GM23338 (cell line): ENCODE measurements at regions not wholly inside any gene's neighbourhood (a gene's known extent, or its start where the extent isn't known, plus 50 kb on each side); places are given as distances from the start of the nearest gene placed in this dataset.

Source experiments
- ATAC-seq: fragments of 200-7000 bp; cut with Tn5 transposase; 3 replicates; pipeline ENCODE4 v1.9.1; 2020
- DNase-seq: peaks from one replicate; pipeline ENCODE4 v3.0.0-alpha.2; 2015; ENCODE audit warnings: low spot score
- H2AFZ ChIP-seq: fragments of 200-600 bp; sonication (generic); 2 replicates; pipeline ENCODE4 v1.8.0; 2016; ENCODE audit warnings: antibody characterized with exemption, mild to moderate bottlenecking, moderate library complexity
- H3F3A ChIP-seq: fragments of 200-600 bp; sonication (generic); replicated peaks from 2 replicates; pipeline ENCODE4 v1.8.0; 2017; ENCODE audit warnings: antibody characterized with exemption, mixed run types, low read depth
- H3K27ac ChIP-seq: fragments of 200-600 bp; sonication (generic); 2 replicates; pipeline ENCODE4 v1.6.1; 2016; ENCODE audit warnings: low read depth
- H3K27me3 ChIP-seq: fragments of 200-600 bp; sonication (generic); 2 replicates; pipeline ENCODE4 v1.8.0; 2016; ENCODE audit warnings: mild to moderate bottlenecking, mixed run types, moderate library complexity; ENCODE audit not compliant: insufficient read depth
- H3K36me3 ChIP-seq: fragments of 200-600 bp; sonication (generic); 2 replicates; pipeline ENCODE4 v1.8.0; 2016; ENCODE audit warnings: mild to moderate bottlenecking; ENCODE audit not compliant: insufficient read depth
- H3K4me1 ChIP-seq: fragments of 200-600 bp; sonication (generic); 2 replicates; pipeline ENCODE4 v1.8.0; 2016; ENCODE audit warnings: mild to moderate bottlenecking, moderate library complexity; ENCODE audit not compliant: insufficient read depth
- H3K4me2 ChIP-seq: fragments of 200-600 bp; sonication (generic); 2 replicates; pipeline ENCODE4 v1.7.1; 2017; ENCODE audit warnings: mixed run types
- H3K4me3 ChIP-seq: fragments of 200-600 bp; sonication (generic); 2 replicates; pipeline ENCODE4 v1.6.1; 2016; ENCODE audit warnings: mixed run types
- H3K79me2 ChIP-seq: fragments of 200-600 bp; sonication (generic); replicated peaks from 2 replicates; pipeline ENCODE4 v1.8.0; 2017; ENCODE audit warnings: mild to moderate bottlenecking; ENCODE audit not compliant: insufficient read depth
- H3K9me2 ChIP-seq: fragments of 200-600 bp; sonication (generic); 2 replicates; pipeline ENCODE4 v1.8.0; 2017; ENCODE audit not compliant: insufficient read depth
- H4K20me1 ChIP-seq: fragments of 200-600 bp; sonication (generic); replicated peaks from 2 replicates; pipeline ENCODE4 v1.8.0; 2017; ENCODE audit warnings: mild to moderate bottlenecking; ENCODE audit not compliant: insufficient read depth
- H3K27ac Mint-ChIP-seq: 2 replicates; pipeline ENCODE4 v1.8.0; 2020; ENCODE audit warnings: inconsistent platforms, mild to moderate bottlenecking, moderate library complexity, mixed read lengths
- H3K27me3 Mint-ChIP-seq: 3 replicates; pipeline ENCODE4 v1.8.0; 2022; ENCODE audit warnings: low read depth, mild to moderate bottlenecking, moderate library complexity, mixed read lengths, inconsistent platforms; ENCODE audit not compliant: insufficient read depth, poor library complexity
- H3K36me3 Mint-ChIP-seq: 3 replicates; pipeline ENCODE4 v1.8.0; 2021; ENCODE audit warnings: low read depth, mild to moderate bottlenecking, inconsistent platforms, moderate library complexity, mixed read lengths
- H3K4me1 Mint-ChIP-seq: 3 replicates; pipeline ENCODE4 v1.8.0; 2020; ENCODE audit warnings: mild to moderate bottlenecking, inconsistent platforms, mixed read lengths
- H3K4me3 Mint-ChIP-seq: 3 replicates; pipeline ENCODE4 v1.8.0; 2021; ENCODE audit warnings: moderate library complexity, mild to moderate bottlenecking, inconsistent platforms, mixed read lengths
- H3K9me3 Mint-ChIP-seq: 3 replicates; pipeline ENCODE4 v1.8.0; 2020; ENCODE audit warnings: moderate library complexity, mild to moderate bottlenecking, inconsistent platforms, mixed read lengths
- CREB1 ChIP-seq: fragments of 250-450 bp; sonication (Bioruptor Pico); IDR thresholded peaks from 2 replicates; pipeline ENCODE4 v1.5.0; 2020; ENCODE audit warnings: low read depth, mild to moderate bottlenecking, moderate library complexity
- CTCF ChIP-seq, 2 experiments: fragments of 200-600 bp in 1 of 2; sonication (generic) in 1 of 2; conservative IDR thresholded peaks; 2 replicates each; pipeline versions ENCODE4 v1.5.1 to v1.6.1; 2016 to 2017; ENCODE audit warnings: antibody characterized with exemption in 2 of 2, low read depth in 2 of 2, mild to moderate bottlenecking in 2 of 2, moderate library complexity in 1 of 2
- EZH2 ChIP-seq: fragments of 200-600 bp; sonication (generic); IDR thresholded peaks from one replicate; pipeline ENCODE4 v1.8.0; 2017; ENCODE audit warnings: antibody characterized with exemption, mild to moderate bottlenecking, low read depth; ENCODE audit not compliant: unreplicated experiment
- EZH2phosphoT487 ChIP-seq: fragments of 200-600 bp; sonication (generic); IDR thresholded peaks from one replicate; pipeline ENCODE4 v1.8.1; 2018; ENCODE audit warnings: antibody characterized with exemption; ENCODE audit not compliant: unreplicated experiment
- JUNB ChIP-seq: IDR thresholded peaks from one replicate; pipeline ENCODE4 v1.6.1; 2016; ENCODE audit warnings: antibody characterized with exemption; ENCODE audit not compliant: unreplicated experiment
- NANOG ChIP-seq: IDR thresholded peaks from 2 replicates; pipeline ENCODE4 v1.6.1; 2016; ENCODE audit warnings: antibody characterized with exemption, borderline replicate concordance
- POLR2AphosphoS5 ChIP-seq: IDR thresholded peaks from 2 replicates; pipeline ENCODE4 v1.6.1; 2016; ENCODE audit warnings: antibody characterized with exemption, low read depth
- STAT1 ChIP-seq: IDR thresholded peaks from one replicate; pipeline ENCODE4 v1.6.1; 2016; ENCODE audit warnings: antibody characterized with exemption; ENCODE audit not compliant: unreplicated experiment
- ZNF114 ChIP-seq: fragments of 250-450 bp; sonication (Bioruptor Pico); IDR thresholded peaks from 2 replicates; pipeline ENCODE4 v1.5.0; 2020; ENCODE audit warnings: mild to moderate bottlenecking, moderate library complexity
- ZNF331 ChIP-seq: fragments of 250-450 bp; sonication (Bioruptor Pico); IDR thresholded peaks from 2 replicates; pipeline ENCODE4 v1.5.0; 2020; ENCODE audit warnings: low read depth, mild to moderate bottlenecking, moderate library complexity
- ZNF462 ChIP-seq: fragments of 250-450 bp; sonication (Bioruptor Pico); IDR thresholded peaks from 2 replicates; pipeline ENCODE4 v1.5.0; 2020; ENCODE audit warnings: mild to moderate bottlenecking, moderate library complexity

- TF ChIP-seq EZH2: no peak
- TF ChIP-seq POLR2AphosphoS5: no peak
- no peak for TF ChIP-seq CTCF (conservative IDR thresholded peaks at IDR 0.05; ENCODE audit: low read depth in 2 of 2)
- TF ChIP-seq EZH2phosphoT487: no peak
- H3K4me3 Mint-ChIP-seq: no peak overlapping the region
- no peak overlapping the region for H2AFZ ChIP-seq
- no peaks in the 10 kb centered on the region for H3K4me1 ChIP-seq
- no peaks in the 10 kb centered on the region for H3K36me3 ChIP-seq
- no peaks in the 10 kb centered on the region for H3K9me2 ChIP-seq
- no peak overlapping the region for H3K4me3 ChIP-seq
- no peak overlapping the region for H3K27ac ChIP-seq
- H3K4me2 ChIP-seq: no peak overlapping the region
- H3K4me1 Mint-ChIP-seq: no peaks in the 10 kb centered on the region
- H3K27me3 ChIP-seq: no peaks in the 10 kb centered on the region
- H3K27me3 Mint-ChIP-seq: peaks cover 2% of the 10 kb centered on the region
- H4K20me1 ChIP-seq: no peaks in the 10 kb centered on the region
- peaks cover 13% of the 10 kb centered on the region for H3K36me3 Mint-ChIP-seq
- H3K9me3 Mint-ChIP-seq: peaks cover 11% of the 10 kb centered on the region
- H3K79me2 ChIP-seq: no peaks in the 10 kb centered on the region
- DNase-seq (no peak), ATAC-seq (no peak)
- H3K27ac Mint-ChIP-seq: no peak overlapping the region
- H3F3A ChIP-seq: no peaks in the 10 kb centered on the region
These were observed 665.7 kb upstream of the SLITRK5 start for GRCh38 chr13:87005511-87005910.

GRCh38 chr13:87035526-87035925, 635.6 kb upstream of the SLITRK5 start:
- H3K4me3 ChIP-seq: no peak overlapping the region
- no peaks in the 10 kb centered on the region for H4K20me1 ChIP-seq
- no peak overlapping the region for H3K4me2 ChIP-seq
- H3K36me3 Mint-ChIP-seq: no peaks in the 10 kb centered on the region
- H3F3A ChIP-seq: no peaks in the 10 kb centered on the region
- peaks cover 4% of the 10 kb centered on the region; the same call in 1 of the 2 replicates for H3K4me1 ChIP-seq
- H3K4me3 Mint-ChIP-seq: no peak overlapping the region
- no peaks in the 10 kb centered on the region for H3K9me2 ChIP-seq
- no peaks in the 10 kb centered on the region for H3K36me3 ChIP-seq
- H3K27me3 ChIP-seq: no peaks in the 10 kb centered on the region
- H3K27ac Mint-ChIP-seq: peak overlapping the region; percentile 55; the same call in 1 of the 2 replicates
- H3K79me2 ChIP-seq: no peaks in the 10 kb centered on the region
- no peaks in the 10 kb centered on the region for H3K27me3 Mint-ChIP-seq
- ATAC-seq (no peak), DNase-seq (no peak)
- peaks cover 2% of the 10 kb centered on the region; the same call in 1 of the 3 replicates for H3K4me1 Mint-ChIP-seq
- 0 out of 2 replicates have a peak overlapping the region, but pooled peaks have one; percentile 18 for H2AFZ ChIP-seq
- no peaks in the 10 kb centered on the region for H3K9me3 Mint-ChIP-seq
- no peak overlapping the region for H3K27ac ChIP-seq
- TF ChIP-seq JUNB (no peak), ZNF462 (CRISPR knock-in tag) (no peak), CTCF (conservative IDR thresholded peaks at IDR 0.05; ENCODE audit: low read depth in 2 of 2) (no peak), STAT1 (no peak), POLR2AphosphoS5 (no peak), ZNF114 (CRISPR knock-in tag) (no peak), EZH2phosphoT487 (no peak), ZNF331 (CRISPR knock-in tag) (no peak), CREB1 (CRISPR knock-in tag) (no peak), NANOG (no peak), EZH2 (no peak)
